COLO668 (cell line): ENCODE measurements at regions not wholly inside any gene's neighbourhood (a gene's known extent, or its start where the extent isn't known, plus 50 kb on each side); places are given as distances from the start of the nearest gene placed in this dataset.
"Not testable (repeated sequence)": the region's sequence is repeated elsewhere in the genome, so short reads cannot be mapped to it uniquely, and the experiment has no call there.

ENCODE experiments used
- DNase-seq: peaks from one replicate; lab custom pipeline; 2025; ENCODE audit not compliant: unreplicated experiment; lab: John Stamatoyannopoulos, UW

DNA sequence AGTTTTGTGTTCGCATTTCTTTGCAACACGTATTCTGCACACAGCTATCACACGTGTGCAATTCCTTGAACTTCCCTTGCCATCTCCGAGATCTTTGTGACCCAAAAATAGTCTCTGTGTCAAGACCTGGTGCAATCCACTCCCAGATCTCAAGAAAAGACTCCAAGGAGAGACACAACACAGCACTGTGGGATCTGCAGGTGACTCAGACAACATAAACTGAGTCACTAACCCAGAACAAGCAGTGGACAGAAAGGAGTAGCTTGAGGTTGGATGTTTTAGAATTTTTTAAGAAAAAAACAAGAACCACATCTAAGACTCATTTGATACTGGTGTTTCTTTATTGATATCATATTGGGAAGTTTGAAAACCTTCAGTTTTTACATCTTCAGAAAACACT is 396.9 kb downstream of the AGTPBP1 start:
- no peak for DNase-seq

DNA sequence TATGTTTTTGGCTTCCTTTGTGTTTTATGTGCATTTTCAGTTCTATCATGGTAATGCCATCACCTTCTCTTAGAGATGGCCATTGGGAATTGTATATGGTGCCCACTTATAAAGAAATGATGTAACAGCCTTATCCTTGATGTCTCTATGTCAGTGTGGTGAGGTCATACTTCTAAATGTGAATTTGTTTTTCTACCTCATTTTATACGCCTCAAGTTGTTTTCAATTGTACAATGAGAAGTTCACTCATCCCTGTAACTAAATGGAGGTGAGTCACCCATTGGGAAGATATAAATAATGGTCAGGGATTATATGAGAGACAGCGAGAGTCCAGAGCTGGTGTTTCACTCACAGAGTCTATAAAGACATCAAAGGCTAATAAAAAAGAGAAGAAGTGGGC is 402.4 kb downstream of the AGTPBP1 start:
- DNase-seq = no peak

DNA sequence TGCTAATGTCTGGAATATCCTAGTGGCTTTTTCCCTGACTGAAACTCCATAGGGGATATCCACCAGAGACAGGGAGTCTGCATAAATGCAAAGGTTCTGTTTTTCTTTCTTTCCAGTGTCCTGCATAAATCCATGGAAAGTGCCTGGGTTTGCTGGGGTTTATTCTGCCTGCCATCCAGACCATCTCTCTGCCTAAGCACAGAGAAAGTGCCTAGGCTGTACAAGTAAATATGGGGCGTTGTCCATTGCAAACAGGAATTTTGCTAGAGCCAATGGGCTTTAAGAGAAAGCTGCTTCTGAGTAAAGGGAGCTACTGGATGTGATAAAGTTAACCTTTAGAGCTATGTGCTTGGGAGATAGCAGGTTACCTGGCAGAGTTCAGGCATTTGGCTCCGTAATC is 407.5 kb downstream of the AGTPBP1 start:
- DNase-seq = no peak

DNA sequence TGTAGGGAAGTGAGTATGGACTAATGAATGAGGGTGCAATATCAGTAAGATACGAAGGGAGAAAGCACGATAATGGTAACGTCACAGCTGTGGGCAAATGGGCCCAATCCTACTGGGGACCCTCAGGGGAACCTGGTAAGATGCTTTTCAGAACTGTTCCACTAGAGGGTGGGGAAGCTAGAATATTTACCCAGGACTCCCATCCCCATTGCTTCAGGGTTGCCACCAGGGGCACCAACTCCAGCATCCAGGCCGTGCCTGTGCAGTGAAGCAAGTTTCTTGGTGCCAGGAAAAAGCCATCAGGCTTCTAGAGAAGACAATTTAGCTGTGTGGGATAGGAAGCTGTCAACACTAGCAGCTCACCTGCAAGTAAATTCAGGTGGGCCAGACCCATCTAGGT is 409.3 kb downstream of the AGTPBP1 start:
- DNase-seq = no peak

DNA sequence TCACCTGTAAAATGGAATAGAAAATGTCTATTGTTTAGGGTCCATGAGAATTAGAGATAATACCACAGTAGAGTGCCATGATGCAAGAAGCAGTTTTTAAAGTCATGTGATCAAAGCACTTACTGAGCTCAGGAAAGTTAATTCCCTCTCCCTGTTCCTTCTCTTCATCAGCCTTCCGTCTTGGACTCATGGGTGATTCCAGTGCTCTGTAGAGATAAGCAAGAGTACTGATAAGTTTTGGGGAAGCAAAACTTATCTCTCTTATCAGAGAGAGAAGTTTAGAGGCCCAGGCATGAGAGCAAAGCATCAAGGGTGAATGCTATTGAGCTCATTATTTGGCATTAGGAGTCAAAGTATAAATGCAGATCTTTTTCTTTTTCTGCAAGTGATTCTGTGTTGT is 410.1 kb downstream of the AGTPBP1 start:
- no peak for DNase-seq

DNA sequence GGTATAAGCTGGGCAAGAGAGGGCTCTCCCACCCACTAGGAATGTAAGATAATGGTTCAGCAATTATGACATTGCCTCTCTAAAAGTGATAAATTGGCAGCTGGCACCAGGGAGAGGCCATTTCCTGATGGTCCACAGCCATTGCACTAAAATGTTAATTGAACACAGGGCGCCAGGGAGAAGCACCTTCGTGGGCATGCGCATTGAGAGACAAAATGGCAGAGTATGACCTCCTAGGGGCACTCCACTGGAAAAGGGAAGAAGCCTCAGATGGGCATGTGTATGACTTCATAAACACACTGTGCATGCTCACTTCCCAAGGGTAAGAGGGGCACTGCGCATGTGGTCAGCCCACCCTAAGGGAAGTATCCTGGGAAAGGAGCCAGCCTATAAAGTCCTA is 419.2 kb downstream of the AGTPBP1 start:
- no peak for DNase-seq

DNA sequence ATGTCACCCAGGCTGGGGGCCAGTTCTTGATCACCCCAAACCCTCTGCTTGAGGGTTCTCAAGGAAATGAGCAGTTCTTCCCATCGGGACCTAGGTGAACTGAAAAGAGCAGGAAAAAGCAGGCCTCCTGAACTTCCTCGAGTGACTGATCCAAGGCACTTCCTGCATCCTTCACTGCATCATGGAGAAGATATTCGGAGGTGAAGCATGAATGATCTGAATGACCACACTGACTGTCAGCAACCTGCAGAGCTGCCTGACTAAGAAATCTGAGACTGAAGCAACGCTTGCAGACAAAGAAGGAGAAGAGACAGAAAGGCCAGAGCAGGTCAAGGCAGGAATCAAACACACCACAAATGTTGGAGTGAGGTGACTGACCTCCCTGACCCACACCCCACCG is 420.2 kb downstream of the AGTPBP1 start:
- DNase-seq = no peak

DNA sequence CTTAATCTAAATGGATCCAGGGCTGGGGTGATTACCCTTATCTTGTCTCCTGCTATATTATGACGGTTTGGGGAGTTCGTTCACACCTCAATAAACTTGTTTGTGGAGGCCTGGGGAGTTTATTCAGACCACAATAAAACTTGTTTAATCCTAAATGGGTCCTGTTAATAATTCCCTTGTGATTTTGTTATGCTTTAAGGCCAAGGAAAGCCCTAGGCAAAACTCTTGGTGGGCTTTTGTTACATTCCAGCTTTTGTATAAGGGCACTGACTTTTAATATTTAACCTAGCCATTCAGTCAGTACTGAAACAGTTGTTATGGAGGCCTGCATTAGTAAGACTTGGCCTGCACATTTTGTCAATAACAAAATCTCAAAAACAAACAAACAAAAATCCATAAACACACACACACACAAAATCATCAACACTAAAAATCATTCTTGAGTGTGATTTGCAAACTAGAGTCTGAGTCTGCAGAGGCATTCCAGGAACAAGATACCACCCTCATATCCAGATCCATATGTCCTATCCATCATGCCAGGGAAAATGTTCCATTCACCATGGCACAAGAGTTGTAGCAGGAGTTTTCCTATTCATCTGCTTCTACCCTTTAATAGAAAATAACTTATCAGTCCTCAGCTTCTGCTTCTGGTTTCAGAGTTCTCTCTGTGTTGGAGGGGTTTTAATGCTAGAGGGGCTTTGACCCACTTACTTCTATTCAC is 421.7 kb downstream of the AGTPBP1 start:
- DNase-seq = no peak

DNA sequence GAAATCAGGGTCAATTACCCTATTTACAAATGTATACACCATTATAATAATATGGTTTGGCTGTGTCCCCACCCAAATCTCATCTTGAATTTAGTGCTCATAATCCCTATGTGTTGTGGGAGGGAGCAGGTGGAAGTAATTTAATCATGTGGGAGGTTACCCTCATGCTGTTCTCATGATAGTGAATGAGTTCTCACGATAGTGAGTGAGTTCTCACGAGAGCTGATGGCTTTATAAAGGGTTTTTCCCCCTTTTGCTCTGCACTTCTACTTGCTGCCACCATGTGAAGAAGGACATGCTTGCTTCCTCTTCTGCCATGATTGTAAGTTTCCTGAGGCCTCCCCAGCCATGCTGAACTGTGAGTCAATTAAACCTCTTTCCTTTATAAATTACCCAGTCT is 426.2 kb downstream of the AGTPBP1 start:
- not testable (repeated sequence) for DNase-seq

DNA sequence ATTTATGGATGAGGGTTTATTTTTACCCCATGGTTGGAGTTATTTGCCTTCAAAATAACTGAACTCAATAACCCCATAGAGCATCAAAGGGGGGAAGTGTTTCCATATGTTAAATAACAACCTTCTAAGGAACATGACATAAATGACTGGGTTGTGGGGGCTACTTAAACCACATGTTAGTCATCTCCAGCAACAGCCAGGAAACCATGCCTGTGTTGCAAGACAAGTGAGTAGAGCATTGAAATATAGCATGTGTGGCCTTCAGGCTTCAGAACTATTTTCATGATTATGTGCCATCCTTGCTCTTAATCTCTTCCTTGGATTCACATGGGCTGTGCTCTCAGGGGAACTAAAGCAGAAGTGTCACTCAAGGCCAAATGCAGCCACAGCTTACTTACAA is 431.2 kb downstream of the AGTPBP1 start:
- no peak for DNase-seq

DNA sequence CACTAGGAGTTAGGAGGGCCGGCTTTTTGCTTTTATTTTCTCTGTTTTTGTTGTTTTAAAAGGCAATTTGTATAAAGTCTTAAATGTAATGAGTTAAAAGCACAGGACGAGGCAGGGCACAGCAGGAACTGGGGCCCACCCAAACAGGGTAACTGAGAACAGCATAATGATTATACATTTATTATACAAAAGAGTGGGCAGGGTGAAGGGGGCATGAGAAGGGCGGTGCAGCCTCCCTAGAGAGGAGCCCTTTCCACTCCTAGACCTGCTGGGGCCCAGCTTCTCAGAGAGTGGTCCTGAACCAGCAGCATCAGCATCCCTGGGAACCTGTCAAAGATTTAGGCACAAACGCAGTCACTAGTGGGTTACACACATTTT is 438.0 kb downstream of the AGTPBP1 start:
- no peak for DNase-seq

DNA sequence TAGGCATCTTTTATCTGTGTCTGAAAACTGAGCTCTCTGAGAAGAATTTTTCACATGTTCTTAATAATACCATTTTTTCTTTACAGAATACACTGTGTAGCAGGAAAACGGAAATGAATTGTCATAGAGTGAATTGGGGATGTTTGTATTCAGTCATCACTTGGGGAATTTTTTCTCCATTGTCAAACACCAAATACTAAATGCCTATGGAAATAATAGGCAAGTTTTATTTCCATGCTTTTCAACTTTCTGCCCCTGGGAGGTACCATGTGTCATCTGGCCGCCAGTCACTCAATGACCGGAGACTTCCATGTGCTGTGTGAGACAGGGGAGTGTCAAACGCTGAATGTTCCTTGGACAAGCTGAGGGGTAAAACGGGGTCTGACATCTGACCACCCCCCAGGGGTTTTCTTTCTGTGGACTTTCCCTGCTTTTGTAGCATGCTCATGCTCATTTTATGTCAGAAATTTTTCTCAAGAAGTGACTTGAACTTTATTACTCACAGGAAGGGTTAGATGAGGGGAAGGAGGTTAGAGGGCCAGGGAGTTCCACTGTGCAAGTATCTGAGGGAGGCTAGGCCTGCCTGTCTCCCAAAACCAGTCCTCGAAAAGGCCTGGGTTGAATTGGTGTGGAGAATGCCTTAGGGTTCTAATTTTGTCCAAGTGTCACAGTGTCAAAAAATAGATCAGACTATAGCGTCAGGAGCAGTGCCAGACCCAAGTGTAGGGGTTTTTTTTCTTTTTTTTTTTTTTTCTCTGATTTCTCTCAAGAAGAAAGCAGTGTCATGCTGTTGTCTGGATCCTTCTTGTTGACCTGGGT is 438.6 kb downstream of the AGTPBP1 start:
- no peak for DNase-seq

DNA sequence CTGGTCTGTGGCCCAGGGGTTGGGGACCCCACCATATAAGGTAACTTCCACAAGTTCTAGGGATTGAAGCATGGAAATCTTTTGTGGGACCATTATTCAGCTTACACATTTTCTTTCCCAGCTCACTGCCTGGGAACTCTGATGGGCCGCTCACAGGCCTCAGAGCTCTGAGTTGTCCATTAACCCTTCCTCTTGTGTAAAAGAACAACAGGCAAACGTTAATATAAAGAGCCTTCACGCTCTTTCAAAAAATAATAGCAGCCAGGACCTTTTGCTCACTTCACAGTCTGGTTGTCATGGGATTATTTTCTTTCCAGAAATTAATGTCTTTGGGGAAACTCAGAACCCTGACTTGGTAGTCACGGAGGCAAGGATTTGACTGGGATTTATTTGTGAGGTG is 443.3 kb downstream of the AGTPBP1 start:
- DNase-seq = no peak

DNA sequence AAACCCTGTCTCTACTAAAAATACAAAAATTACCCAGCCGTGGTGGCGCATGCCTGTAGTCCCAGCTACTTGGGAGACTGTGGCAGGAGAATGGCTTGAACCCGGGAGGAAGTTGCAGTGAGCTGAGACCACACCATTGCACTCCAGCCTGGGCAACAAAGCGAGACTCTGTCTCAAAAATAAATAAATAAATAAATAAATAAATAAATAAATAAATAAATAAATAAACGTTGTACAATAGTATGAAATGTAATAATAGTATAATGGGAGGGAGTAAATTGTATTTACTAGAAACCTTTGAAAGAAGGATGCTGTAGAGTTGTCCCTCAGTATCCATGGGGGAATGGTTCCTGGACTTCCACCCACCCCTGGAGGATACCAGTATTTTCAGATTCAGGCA is 446.5 kb downstream of the AGTPBP1 start:
- not testable (repeated sequence) for DNase-seq

DNA sequence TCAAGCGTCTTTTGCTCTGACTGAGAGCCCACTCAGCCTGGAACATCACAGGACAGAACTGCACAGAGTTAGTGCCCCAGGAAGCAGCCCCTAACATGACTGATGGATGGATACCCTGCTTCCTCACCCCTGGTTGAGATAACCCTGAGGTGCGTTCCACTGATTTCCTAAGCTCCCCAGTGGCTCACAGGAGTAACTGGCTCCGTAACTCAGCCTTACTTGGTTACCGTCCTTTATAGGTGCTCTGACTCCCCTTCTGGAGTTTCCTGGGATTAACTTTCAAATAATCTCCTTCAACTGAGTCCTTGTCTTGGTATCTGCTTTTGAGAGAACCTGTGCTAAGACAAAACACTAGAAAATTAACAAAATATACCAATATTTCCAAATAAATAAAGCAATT is 449.5 kb downstream of the AGTPBP1 start:
- DNase-seq = no peak

DNA sequence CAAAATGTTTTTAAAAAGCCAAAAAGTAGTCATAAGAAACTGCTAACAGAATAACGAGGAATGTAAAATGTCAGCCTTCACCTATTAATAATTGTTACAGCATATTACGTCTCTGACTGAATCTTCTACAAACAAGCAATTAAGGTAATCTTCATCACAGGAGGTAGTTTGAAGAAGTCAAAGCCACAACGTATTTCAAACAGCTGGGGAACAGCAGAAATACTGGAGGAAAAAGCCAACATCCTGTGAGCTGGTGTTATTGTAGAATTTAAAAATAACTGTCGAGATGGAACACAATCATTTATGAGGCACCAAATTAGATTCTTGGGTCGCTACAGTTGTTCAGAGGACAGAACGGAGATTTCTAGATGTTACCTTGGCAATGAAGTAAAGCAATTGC is 450.5 kb downstream of the AGTPBP1 start:
- no peak for DNase-seq

DNA sequence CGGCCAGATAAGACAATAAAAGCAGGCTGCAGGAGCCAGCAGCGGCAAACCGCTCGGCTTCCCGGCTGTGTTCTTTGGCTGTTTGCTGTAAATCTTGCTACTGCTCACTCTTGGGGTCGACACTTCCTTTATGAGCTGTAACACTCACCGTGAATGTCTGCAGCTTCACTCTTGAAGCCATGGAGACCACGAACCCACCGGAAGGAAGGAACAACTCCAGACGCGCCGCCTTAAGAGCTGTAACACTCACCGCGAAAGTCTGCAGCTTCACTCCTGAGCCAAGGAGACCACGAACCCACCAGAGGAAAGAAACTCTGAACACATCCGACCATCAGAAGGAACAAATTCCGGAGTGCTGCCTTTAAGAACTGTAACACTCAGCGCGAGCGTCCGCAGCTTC is 451.7 kb downstream of the AGTPBP1 start:
- no peak for DNase-seq

DNA sequence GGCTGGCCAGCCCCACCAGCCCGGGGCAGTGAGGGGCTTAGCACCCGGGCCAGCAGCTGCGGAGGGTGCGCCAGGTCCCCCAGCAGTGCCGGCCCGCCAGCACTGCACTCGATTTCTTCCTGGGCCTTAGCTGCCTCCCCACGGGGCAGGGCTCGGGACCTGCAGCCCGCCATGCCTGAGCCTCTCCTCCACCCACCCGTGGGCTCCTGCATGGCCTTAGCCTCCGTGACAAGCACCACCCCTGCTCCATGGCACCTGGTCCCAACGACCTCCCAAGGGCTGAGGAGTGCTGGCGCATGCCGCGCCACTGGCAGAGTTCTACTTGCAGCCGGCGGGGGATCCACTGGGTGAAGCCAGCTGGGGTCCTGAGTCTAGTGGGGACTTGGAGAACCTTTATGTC is 452.6 kb downstream of the AGTPBP1 start:
- DNase-seq = no peak

DNA sequence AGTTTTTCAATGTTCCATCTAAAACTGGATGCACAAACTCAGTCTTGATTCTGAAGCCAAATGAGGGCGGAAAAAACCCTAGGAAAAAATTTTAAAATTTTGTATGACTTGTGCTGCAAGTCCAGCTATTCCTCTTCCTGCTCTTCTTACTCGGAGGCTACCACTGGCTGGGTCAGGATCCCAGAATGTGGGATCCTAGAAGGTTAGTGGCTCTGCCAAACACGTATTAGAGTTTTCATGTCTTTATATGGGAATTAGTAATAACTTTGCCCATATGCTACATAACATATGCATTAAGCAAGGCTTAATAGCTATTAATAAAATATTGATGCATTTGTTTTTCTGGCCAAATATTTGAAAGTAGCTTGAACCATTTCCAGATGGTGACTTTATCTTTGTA is 458.3 kb downstream of the AGTPBP1 start:
- DNase-seq = no peak

DNA sequence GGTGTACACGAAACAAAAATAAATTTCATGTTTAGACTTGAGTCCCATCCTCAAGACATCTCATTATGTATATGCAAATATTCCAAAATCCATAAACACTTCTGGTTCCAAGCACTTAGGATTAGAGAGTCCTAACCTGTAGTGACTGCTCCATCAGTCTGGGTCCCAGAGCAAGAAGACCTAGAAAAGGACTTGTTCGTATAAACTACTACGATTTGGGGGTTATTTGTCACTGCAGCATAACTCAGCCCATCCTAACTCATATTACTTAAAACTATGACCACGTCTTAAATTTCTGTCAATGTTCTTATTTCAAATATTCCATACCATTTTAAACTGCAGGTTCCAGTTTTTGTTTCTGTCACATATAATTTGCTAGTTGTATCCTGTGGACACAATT is 463.0 kb downstream of the AGTPBP1 start:
- no peak for DNase-seq

DNA sequence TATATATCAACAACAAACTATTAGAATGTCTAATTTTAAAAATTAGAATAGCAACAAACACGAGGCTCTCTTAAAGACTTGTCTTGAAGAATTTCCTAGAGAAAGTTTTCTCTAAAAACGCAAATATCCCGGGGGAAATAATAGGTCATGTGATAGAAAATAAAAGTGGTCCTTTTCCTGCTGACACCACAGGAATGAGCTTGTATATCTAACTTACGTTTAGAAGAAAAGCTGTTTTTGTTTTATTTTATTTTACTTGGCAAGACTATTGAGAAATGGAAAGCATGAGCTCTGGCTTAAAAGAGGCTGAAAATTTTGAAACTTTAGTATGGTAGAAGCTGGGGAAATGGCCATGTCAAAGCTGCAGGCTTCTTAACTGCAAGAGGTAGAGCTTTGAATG is 465.0 kb downstream of the AGTPBP1 start:
- DNase-seq = no peak

DNA sequence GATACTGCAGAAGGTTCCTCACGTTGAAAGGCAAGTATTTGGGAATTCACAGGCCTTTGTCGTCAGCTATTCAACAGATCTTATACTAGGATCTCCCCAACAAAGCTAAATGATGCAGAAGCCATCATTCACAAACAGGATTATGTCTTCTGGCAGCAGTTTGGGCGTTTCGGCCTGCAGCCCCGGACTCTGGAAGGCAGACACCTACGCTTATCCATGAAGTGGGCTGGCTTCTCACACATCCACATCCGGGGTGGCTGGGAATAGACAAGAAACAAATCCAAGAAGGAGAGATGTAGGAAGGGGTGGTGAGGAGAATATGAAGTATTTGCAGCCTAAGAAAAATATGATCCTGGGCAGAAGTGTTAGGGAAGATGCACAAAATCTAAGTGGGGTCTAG is 471.9 kb downstream of the AGTPBP1 start:
- DNase-seq = no peak

DNA sequence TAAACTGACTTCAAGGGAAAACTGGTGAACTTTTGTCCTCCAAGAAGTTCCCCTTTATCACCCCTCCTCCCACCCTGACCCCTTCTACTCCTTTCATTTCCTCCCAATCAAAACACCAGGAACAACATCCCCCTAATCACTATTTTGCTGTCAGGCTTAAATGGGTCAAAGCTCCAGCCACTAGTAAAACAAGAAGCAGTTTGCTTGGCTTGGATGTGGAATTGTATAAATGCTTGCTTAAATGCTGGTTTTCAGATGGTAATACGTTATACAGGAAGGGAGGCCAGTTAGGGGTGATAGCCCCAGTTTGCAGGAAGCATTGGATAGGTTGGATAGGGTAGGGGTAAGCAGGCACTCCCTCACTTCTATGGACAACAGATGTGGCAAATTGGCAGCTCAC is 473.6 kb downstream of the AGTPBP1 start:
- no peak for DNase-seq
